ENCODE measurements at regions not wholly inside any gene's neighbourhood (a gene's known extent, or its start where the extent isn't known, plus 50 kb on each side); places are given as distances from the start of the nearest gene placed in this dataset.

GRCh38 chr11:8758619-8759169, 76.1 kb downstream of the RPL27A start:
- no peak for DNase-seq
- Histone ChIP-seq H3K4me1 (peaks cover 0 to 49% (median 0%) of the 10 kb centered on the region in 4 donors), H3K27me3 (no peaks in the 10 kb centered on the region), H3K4me3 (no peak overlapping the region), H3K27ac (peak overlapping the region in 3 of 4 donors; percentile 31 to 79 (median 49)), H3K9me3 (no peaks in the 10 kb centered on the region), H3K36me3 (no peaks in the 10 kb centered on the region)
- TF ChIP-seq CTCF (IDR thresholded peaks at IDR 0.05) = no peak
- no peak for TF ChIP-seq POLR2A (IDR thresholded peaks at IDR 0.05)

GRCh38 chr11:8759634-8760033, 77.0 kb downstream of the RPL27A start:
- no peak for DNase-seq
- no peaks in the 10 kb centered on the region for H3K27me3 ChIP-seq
- H3K9me3 ChIP-seq = no peaks in the 10 kb centered on the region
- H3K27ac ChIP-seq = peak overlapping the region; percentile 23 to 79 (median 37)
- no peak overlapping the region for H3K4me3 ChIP-seq
- no peaks in the 10 kb centered on the region for H3K36me3 ChIP-seq
- H3K4me1 ChIP-seq = peaks cover 0 to 49% (median 0%) of the 10 kb centered on the region in 4 donors
- TF ChIP-seq POLR2A (IDR thresholded peaks at IDR 0.05) (no peak), CTCF (IDR thresholded peaks at IDR 0.05) (no peak)

GRCh38 chr11:8760896-8761295, 78.3 kb downstream of the RPL27A start:
- TF ChIP-seq CTCF (IDR thresholded peaks at IDR 0.05) (no peak), POLR2A (IDR thresholded peaks at IDR 0.05) (no peak)
- no peaks in the 10 kb centered on the region for H3K9me3 ChIP-seq
- H3K36me3 ChIP-seq = no peaks in the 10 kb centered on the region
- no peak overlapping the region for H3K4me3 ChIP-seq
- no peaks in the 10 kb centered on the region for H3K27me3 ChIP-seq
- peaks cover 0 to 54% (median 0%) of the 10 kb centered on the region in 4 donors for H3K4me1 ChIP-seq
- H3K27ac ChIP-seq = peak overlapping the region; percentile 14 to 79 (median 32)
- DNase-seq = no peak

GRCh38 chr11:8763070-8763685, 80.6 kb downstream of the RPL27A start:
- Histone ChIP-seq H3K4me3 (no peak overlapping the region), H3K9me3 (no peaks in the 10 kb centered on the region), H3K36me3 (no peaks in the 10 kb centered on the region), H3K27ac (no peak overlapping the region), H3K4me1 (peaks cover 0 to 37% (median 0%) of the 10 kb centered on the region in 4 donors), H3K27me3 (no peaks in the 10 kb centered on the region)
- no peak for TF ChIP-seq POLR2A (IDR thresholded peaks at IDR 0.05)
- no peak for TF ChIP-seq CTCF (IDR thresholded peaks at IDR 0.05)
- DNase-seq = no peak

GRCh38 chr11:8765294-8765693, 82.7 kb downstream of the RPL27A start:
- H3K9me3 ChIP-seq = no peaks in the 10 kb centered on the region
- no peaks in the 10 kb centered on the region for H3K27me3 ChIP-seq
- no peak overlapping the region for H3K4me3 ChIP-seq
- no peak for DNase-seq
- H3K27ac ChIP-seq = peak overlapping the region in 2 of 4 donors; percentile 14 to 73
- peaks cover 0 to 16% (median 0%) of the 10 kb centered on the region in 4 donors for H3K4me1 ChIP-seq
- TF ChIP-seq POLR2A (IDR thresholded peaks at IDR 0.05) (no peak), CTCF (IDR thresholded peaks at IDR 0.05) (no peak)
- no peaks in the 10 kb centered on the region for H3K36me3 ChIP-seq
